ENCODE measurements at regions not wholly inside any gene's neighbourhood (a gene's known extent, or its start where the extent isn't known, plus 50 kb on each side); places are given as distances from the start of the nearest gene placed in this dataset.
"Not testable (repeated sequence)": the region's sequence is repeated elsewhere in the genome, so short reads cannot be mapped to it uniquely, and the experiment has no call there.

- Histone ChIP-seq H3K4me1 (ENCODE audit: control insufficient read depth in 3 of 3, insufficient read depth in 3 of 3, low read length in 3 of 3) (no peaks in the 10 kb centered on the region), H3K36me3 (ENCODE audit: control insufficient read depth in 3 of 3, insufficient read depth in 3 of 3, low read length in 3 of 3) (no peaks in the 10 kb centered on the region), H3K9me3 (ENCODE audit: control insufficient read depth in 3 of 3, low read length in 3 of 3) (peaks cover 0 to 6% (median 0%) of the 10 kb centered on the region in 3 donors), H3K4me3 (ENCODE audit: low read length in 3 of 3) (no peak overlapping the region), H3K9ac (ENCODE audit: low read depth in 1 of 3, low read length in 3 of 3) (no peak overlapping the region), H3K27ac (ENCODE audit: low read depth, low read length) (no peak overlapping the region), H3K27me3 (ENCODE audit: control insufficient read depth in 3 of 3, insufficient read depth in 3 of 3, low read length in 3 of 3) (no peaks in the 10 kb centered on the region)
Observed at GRCh38 chr2:59378127-59378526, 1137.0 kb upstream of the FANCL start.

GRCh38 chr2:59366288-59366687, 1125.2 kb upstream of the FANCL start:
- Histone ChIP-seq H3K4me3 (ENCODE audit: low read length in 3 of 3) (no peak overlapping the region), H3K4me1 (ENCODE audit: control insufficient read depth in 3 of 3, insufficient read depth in 3 of 3, low read length in 3 of 3) (no peaks in the 10 kb centered on the region)

GRCh38 chr2:59354498-59354897, 1113.4 kb upstream of the FANCL start:
- H3K36me3 ChIP-seq (ENCODE audit: control insufficient read depth in 3 of 3, insufficient read depth in 3 of 3, low read length in 3 of 3) = no peaks in the 10 kb centered on the region
- no peak overlapping the region for H3K9ac ChIP-seq (ENCODE audit: low read depth in 1 of 3, low read length in 3 of 3)
- no peaks in the 10 kb centered on the region for H3K4me1 ChIP-seq (ENCODE audit: control insufficient read depth in 3 of 3, insufficient read depth in 3 of 3, low read length in 3 of 3)
- no peak overlapping the region for H3K27ac ChIP-seq (ENCODE audit: low read depth, low read length)
- H3K27me3 ChIP-seq (ENCODE audit: control insufficient read depth in 3 of 3, insufficient read depth in 3 of 3, low read length in 3 of 3) = no peaks in the 10 kb centered on the region
- no peak overlapping the region for H3K4me3 ChIP-seq (ENCODE audit: low read length in 3 of 3)
- H3K9me3 ChIP-seq (ENCODE audit: control insufficient read depth in 3 of 3, low read length in 3 of 3) = no peaks in the 10 kb centered on the region

More at GRCh38 chr2:59366288-59366687, 1125.2 kb upstream of the FANCL start:
- H3K27ac ChIP-seq (ENCODE audit: low read depth, low read length) = no peak overlapping the region
- no peaks in the 10 kb centered on the region for H3K27me3 ChIP-seq (ENCODE audit: control insufficient read depth in 3 of 3, insufficient read depth in 3 of 3, low read length in 3 of 3)
- H3K9ac ChIP-seq (ENCODE audit: low read depth in 1 of 3, low read length in 3 of 3) = no peak overlapping the region
- H3K9me3 ChIP-seq (ENCODE audit: control insufficient read depth in 3 of 3, low read length in 3 of 3) = no peaks in the 10 kb centered on the region
- no peaks in the 10 kb centered on the region for H3K36me3 ChIP-seq (ENCODE audit: control insufficient read depth in 3 of 3, insufficient read depth in 3 of 3, low read length in 3 of 3)

GRCh38 chr2:59353306-59353921, 1112.3 kb upstream of the FANCL start:
- H3K36me3 ChIP-seq (ENCODE audit: control insufficient read depth in 3 of 3, insufficient read depth in 3 of 3, low read length in 3 of 3) = no peaks in the 10 kb centered on the region
- no peaks in the 10 kb centered on the region for H3K27me3 ChIP-seq (ENCODE audit: control insufficient read depth in 3 of 3, insufficient read depth in 3 of 3, low read length in 3 of 3)
- H3K4me1 ChIP-seq (ENCODE audit: control insufficient read depth in 3 of 3, insufficient read depth in 3 of 3, low read length in 3 of 3) = no peaks in the 10 kb centered on the region
- no peak overlapping the region for H3K9ac ChIP-seq (ENCODE audit: low read depth in 1 of 3, low read length in 3 of 3)
- no peak overlapping the region for H3K27ac ChIP-seq (ENCODE audit: low read depth, low read length)
- H3K9me3 ChIP-seq (ENCODE audit: control insufficient read depth in 3 of 3, low read length in 3 of 3) = no peaks in the 10 kb centered on the region
- no peak overlapping the region for H3K4me3 ChIP-seq (ENCODE audit: low read length in 3 of 3)

GRCh38 chr2:59342166-59342565, 1101.0 kb upstream of the FANCL start:
- Histone ChIP-seq H3K27me3 (ENCODE audit: control insufficient read depth in 3 of 3, insufficient read depth in 3 of 3, low read length in 3 of 3) (peaks cover 0 to 4% (median 0%) of the 10 kb centered on the region in 3 donors), H3K27ac (ENCODE audit: low read depth, low read length) (no peak overlapping the region), H3K9me3 (ENCODE audit: control insufficient read depth in 3 of 3, low read length in 3 of 3) (no peaks in the 10 kb centered on the region), H3K4me1 (ENCODE audit: control insufficient read depth in 3 of 3, insufficient read depth in 3 of 3, low read length in 3 of 3) (no peaks in the 10 kb centered on the region), H3K9ac (ENCODE audit: low read depth in 1 of 3, low read length in 3 of 3) (no peak overlapping the region), H3K36me3 (ENCODE audit: control insufficient read depth in 3 of 3, insufficient read depth in 3 of 3, low read length in 3 of 3) (no peaks in the 10 kb centered on the region), H3K4me3 (ENCODE audit: low read length in 3 of 3) (no peak overlapping the region)

GRCh38 chr2:59339837-59340207, 1098.7 kb upstream of the FANCL start:
- no peak overlapping the region for H3K9ac ChIP-seq (ENCODE audit: low read depth in 1 of 3, low read length in 3 of 3)
- H3K27me3 ChIP-seq (ENCODE audit: control insufficient read depth in 3 of 3, insufficient read depth in 3 of 3, low read length in 3 of 3) = peaks cover 0 to 4% (median 0%) of the 10 kb centered on the region in 3 donors
- no peaks in the 10 kb centered on the region for H3K9me3 ChIP-seq (ENCODE audit: control insufficient read depth in 3 of 3, low read length in 3 of 3)
- no peaks in the 10 kb centered on the region for H3K4me1 ChIP-seq (ENCODE audit: control insufficient read depth in 3 of 3, insufficient read depth in 3 of 3, low read length in 3 of 3)
- no peak overlapping the region for H3K27ac ChIP-seq (ENCODE audit: low read depth, low read length)
- no peak overlapping the region for H3K4me3 ChIP-seq (ENCODE audit: low read length in 3 of 3)
- no peaks in the 10 kb centered on the region for H3K36me3 ChIP-seq (ENCODE audit: control insufficient read depth in 3 of 3, insufficient read depth in 3 of 3, low read length in 3 of 3)

- H3K4me3 ChIP-seq (ENCODE audit: low read length in 3 of 3) = no peak overlapping the region
- peaks cover 0 to 4% (median 0%) of the 10 kb centered on the region in 3 donors for H3K27me3 ChIP-seq (ENCODE audit: control insufficient read depth in 3 of 3, insufficient read depth in 3 of 3, low read length in 3 of 3)
- no peak overlapping the region for H3K9ac ChIP-seq (ENCODE audit: low read depth in 1 of 3, low read length in 3 of 3)
- H3K9me3 ChIP-seq (ENCODE audit: control insufficient read depth in 3 of 3, low read length in 3 of 3) = no peaks in the 10 kb centered on the region
- no peaks in the 10 kb centered on the region for H3K36me3 ChIP-seq (ENCODE audit: control insufficient read depth in 3 of 3, insufficient read depth in 3 of 3, low read length in 3 of 3)
- H3K4me1 ChIP-seq (ENCODE audit: control insufficient read depth in 3 of 3, insufficient read depth in 3 of 3, low read length in 3 of 3) = no peaks in the 10 kb centered on the region
- no peak overlapping the region for H3K27ac ChIP-seq (ENCODE audit: low read depth, low read length)
Observed at GRCh38 chr2:59339121-59339836, 1098.2 kb upstream of the FANCL start.

- no peaks in the 10 kb centered on the region for H3K36me3 ChIP-seq (ENCODE audit: control insufficient read depth in 3 of 3, insufficient read depth in 3 of 3, low read length in 3 of 3)
- H3K9ac ChIP-seq (ENCODE audit: low read depth in 1 of 3, low read length in 3 of 3) = no peak overlapping the region
- no peaks in the 10 kb centered on the region for H3K27me3 ChIP-seq (ENCODE audit: control insufficient read depth in 3 of 3, insufficient read depth in 3 of 3, low read length in 3 of 3)
- H3K9me3 ChIP-seq (ENCODE audit: control insufficient read depth in 3 of 3, low read length in 3 of 3) = no peaks in the 10 kb centered on the region
- H3K4me1 ChIP-seq (ENCODE audit: control insufficient read depth in 3 of 3, insufficient read depth in 3 of 3, low read length in 3 of 3) = no peaks in the 10 kb centered on the region
- no peak overlapping the region for H3K27ac ChIP-seq (ENCODE audit: low read depth, low read length)
- H3K4me3 ChIP-seq (ENCODE audit: low read length in 3 of 3) = no peak overlapping the region
Observed at GRCh38 chr2:59333007-59333406, 1091.9 kb upstream of the FANCL start.

- not testable (repeated sequence) for H3K27ac ChIP-seq (ENCODE audit: low read depth, low read length); H3K4me1 ChIP-seq (ENCODE audit: control insufficient read depth in 3 of 3, insufficient read depth in 3 of 3, low read length in 3 of 3); H3K9ac ChIP-seq (ENCODE audit: low read depth in 1 of 3, low read length in 3 of 3); H3K36me3 ChIP-seq (ENCODE audit: control insufficient read depth in 3 of 3, insufficient read depth in 3 of 3, low read length in 3 of 3); H3K9me3 ChIP-seq (ENCODE audit: control insufficient read depth in 3 of 3, low read length in 3 of 3); H3K4me3 ChIP-seq (ENCODE audit: low read length in 3 of 3); H3K27me3 ChIP-seq (ENCODE audit: control insufficient read depth in 3 of 3, insufficient read depth in 3 of 3, low read length in 3 of 3)
Observed at GRCh38 chr2:59326581-59327365, 1085.6 kb upstream of the FANCL start.

- Histone ChIP-seq H3K9me3 (ENCODE audit: control insufficient read depth in 3 of 3, low read length in 3 of 3) (no peaks in the 10 kb centered on the region), H3K9ac (ENCODE audit: low read depth in 1 of 3, low read length in 3 of 3) (no peak overlapping the region), H3K4me3 (ENCODE audit: low read length in 3 of 3) (no peak overlapping the region), H3K27me3 (ENCODE audit: control insufficient read depth in 3 of 3, insufficient read depth in 3 of 3, low read length in 3 of 3) (no peaks in the 10 kb centered on the region), H3K4me1 (ENCODE audit: control insufficient read depth in 3 of 3, insufficient read depth in 3 of 3, low read length in 3 of 3) (no peaks in the 10 kb centered on the region), H3K27ac (ENCODE audit: low read depth, low read length) (no peak overlapping the region), H3K36me3 (ENCODE audit: control insufficient read depth in 3 of 3, insufficient read depth in 3 of 3, low read length in 3 of 3) (no peaks in the 10 kb centered on the region)
Observed at GRCh38 chr2:59322870-59323269, 1081.7 kb upstream of the FANCL start.

All from skeletal muscle tissue (tissue), 3 donors.